Stomach (tissue), 4 donors: ENCODE measurements at regions not wholly inside any gene's neighbourhood (a gene's known extent, or its start where the extent isn't known, plus 50 kb on each side); places are given as distances from the start of the nearest gene placed in this dataset.

Experiments used
- CTCF ChIP-seq, 7 experiments: fragments of 450-650 bp in 4 of 7; fragments of 200-600 bp in 3 of 7; sonication (generic) in 3 of 7; IDR thresholded peaks; one replicate each; pipeline ENCODE4 v1.5.1; 2016 to 2019; ENCODE audit warnings: antibody characterized with exemption in 7 of 7, control low read depth in 2 of 7, mild to moderate bottlenecking in 1 of 7
- EP300 ChIP-seq: sonication (generic); formaldehyde crosslinking; IDR thresholded peaks from one replicate; pipeline ENCODE4 v1.6.1; 2017; ENCODE audit warnings: antibody characterized with exemption

DNA sequence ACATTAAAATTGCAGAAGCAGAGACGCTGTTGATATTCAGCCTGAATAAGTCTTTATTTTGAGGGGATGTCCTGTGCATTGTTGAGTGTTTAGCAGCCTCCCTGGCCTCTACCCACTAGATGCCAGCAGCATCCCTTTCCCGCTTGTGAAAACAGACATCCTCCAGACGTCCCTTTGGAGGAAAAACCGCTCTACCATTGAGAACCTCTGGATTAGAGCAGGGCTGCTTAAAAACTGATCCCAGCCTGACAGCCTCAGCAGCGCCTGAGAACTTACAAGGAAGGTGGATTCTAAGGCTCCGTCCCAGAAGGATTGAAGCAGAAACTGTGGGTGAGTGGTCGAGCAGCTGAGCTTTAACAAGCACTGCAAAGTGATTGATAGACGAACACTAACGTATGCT lies 349.7 kb downstream of the CYRIA start:
- TF ChIP-seq CTCF (IDR thresholded peaks at IDR 0.05) (no peak), EP300 (no peak)
